Large intestine (tissue), 3 donors: ENCODE measurements at regions not wholly inside any gene's neighbourhood (a gene's known extent, or its start where the extent isn't known, plus 50 kb on each side); places are given as distances from the start of the nearest gene placed in this dataset.
"Not testable (repeated sequence)": the region's sequence is repeated elsewhere in the genome, so short reads cannot be mapped to it uniquely, and the experiment has no call there.

ENCODE experiments used
- DNase-seq, 2 donors: peaks; one replicate each; pipeline versions ENCODE4 v3.0.0 to v3.0.0-alpha.2; 2013
- H3K27ac ChIP-seq: one replicate; pipeline ENCODE4 v1.5.1; 2013; ENCODE audit warnings: low read length
- H3K27me3 ChIP-seq: 2 replicates; pipeline ENCODE4 v1.6.1; 2013; ENCODE audit warnings: low read length; ENCODE audit not compliant: control insufficient read depth, insufficient read depth
- H3K36me3 ChIP-seq: 2 replicates; pipeline ENCODE4 v1.6.1; 2013; ENCODE audit warnings: low read length; ENCODE audit not compliant: control insufficient read depth, insufficient read depth
- H3K4me1 ChIP-seq: one replicate; pipeline ENCODE4 v1.6.1; 2013; ENCODE audit warnings: low read length; ENCODE audit not compliant: control insufficient read depth, insufficient read depth
- H3K4me3 ChIP-seq: one replicate; pipeline ENCODE4 v1.5.1; 2013; ENCODE audit warnings: low read length
- H3K9me3 ChIP-seq: one replicate; pipeline ENCODE4 v1.6.1; 2013; ENCODE audit warnings: mild to moderate bottlenecking, low read depth, low read length, moderate library complexity; ENCODE audit not compliant: control insufficient read depth
- WGBS: methylation state at CpG from one replicate; pipeline ENCODE4 v1.1.5; 2013; ENCODE audit warnings: low lambda C conversion rate; ENCODE audit not compliant: insufficient coverage; 5-methylcytosine and 5-hydroxymethylcytosine counted together

DNA sequence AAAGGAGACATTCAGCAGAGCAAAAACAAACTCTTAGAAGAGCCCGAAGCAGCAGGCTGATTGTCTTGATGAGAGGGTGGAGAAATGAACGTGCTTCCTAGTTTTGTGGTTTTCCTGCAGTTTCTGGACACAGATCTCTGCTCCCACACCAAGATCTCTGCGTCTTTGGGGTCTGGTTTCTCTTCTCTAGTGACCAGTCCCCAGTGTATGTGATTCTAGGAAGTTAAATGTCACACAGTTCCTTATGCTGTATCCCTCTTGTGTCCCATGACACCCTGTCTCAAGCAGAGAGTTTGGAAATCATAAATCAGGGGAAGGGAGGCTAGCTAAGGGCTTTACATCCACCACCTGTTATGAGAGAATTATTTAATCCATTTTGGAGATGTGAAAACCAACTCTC lies 55.4 kb upstream of the KLF14 start:
- Histone ChIP-seq H3K27me3 (no peaks in the 10 kb centered on the region), H3K4me3 (no peak overlapping the region), H3K36me3 (no peaks in the 10 kb centered on the region), H3K9me3 (no peaks in the 10 kb centered on the region), H3K4me1 (no peaks in the 10 kb centered on the region), H3K27ac (no peak overlapping the region)
- WGBS = no CpG with 5 or more reads among the region's 3 CpGs
- DNase-seq = no peak

DNA sequence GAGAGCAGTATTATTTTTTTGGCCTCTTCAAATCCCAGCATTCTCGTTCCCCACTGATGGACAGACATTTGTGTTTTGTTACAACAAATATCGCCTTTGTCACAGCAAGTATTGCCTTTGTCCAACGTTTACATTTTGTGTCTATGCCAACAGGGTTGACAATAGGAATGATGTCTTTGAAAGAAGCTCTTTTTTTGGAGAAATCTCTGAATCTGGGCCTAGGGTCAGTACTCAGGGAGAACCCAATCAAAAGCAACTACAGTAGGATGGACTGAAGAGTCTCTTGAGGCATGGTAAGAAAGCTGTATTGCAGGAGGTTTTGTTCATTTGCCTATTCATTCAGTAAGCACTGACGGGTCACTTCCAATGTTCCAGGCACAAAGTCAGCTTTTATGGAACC lies 57.7 kb upstream of the KLF14 start:
- no peak overlapping the region for H3K4me3 ChIP-seq
- WGBS = 83% methylated on average over 1 of the region's 4 CpGs
- no peaks in the 10 kb centered on the region for H3K36me3 ChIP-seq
- H3K27me3 ChIP-seq = no peaks in the 10 kb centered on the region
- H3K27ac ChIP-seq = no peak overlapping the region
- no peak for DNase-seq
- H3K4me1 ChIP-seq = no peaks in the 10 kb centered on the region
- H3K9me3 ChIP-seq = no peaks in the 10 kb centered on the region

DNA sequence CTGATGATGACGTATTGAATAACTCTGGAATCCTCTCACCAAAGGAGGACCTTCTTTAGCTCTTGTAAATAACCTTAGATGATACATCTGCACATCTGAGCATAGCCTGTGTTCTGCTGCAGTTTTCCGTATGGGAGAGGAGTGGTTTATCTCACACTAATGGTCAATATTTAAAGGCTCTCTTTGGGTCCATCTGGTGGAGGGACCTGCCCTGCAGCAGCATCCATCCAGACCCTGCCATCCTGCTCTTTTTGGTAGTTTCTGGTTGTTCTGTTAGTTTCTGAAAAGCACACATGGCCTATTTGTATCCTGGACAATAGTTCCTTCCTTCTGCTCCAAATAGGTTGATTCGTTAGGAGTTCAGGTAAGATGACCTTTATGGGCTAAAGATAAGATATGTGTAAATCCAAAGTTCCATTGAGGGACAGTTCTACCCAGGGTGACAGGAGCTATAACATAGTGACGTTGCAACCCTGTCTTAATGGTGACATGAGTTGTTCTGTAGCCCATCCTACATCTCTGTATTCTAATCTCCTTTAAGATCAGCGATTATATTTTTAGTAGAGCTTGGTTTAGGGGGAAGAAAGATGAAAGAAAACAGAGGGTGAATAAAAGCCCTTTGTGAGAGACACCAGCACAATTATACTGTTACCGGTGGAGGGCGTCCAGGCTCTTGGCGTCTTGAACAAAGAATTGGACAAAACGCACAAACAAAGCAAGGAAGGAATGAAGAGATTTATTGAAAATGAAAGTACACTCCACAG lies 60.0 kb upstream of the KLF14 start:
- Histone ChIP-seq H3K27ac (no peak overlapping the region), H3K27me3 (no peaks in the 10 kb centered on the region), H3K36me3 (no peaks in the 10 kb centered on the region), H3K4me1 (no peaks in the 10 kb centered on the region), H3K4me3 (no peak overlapping the region), H3K9me3 (no peaks in the 10 kb centered on the region)
- 83% methylated on average over 1 of the region's 9 CpGs for WGBS
- no peak for DNase-seq

DNA sequence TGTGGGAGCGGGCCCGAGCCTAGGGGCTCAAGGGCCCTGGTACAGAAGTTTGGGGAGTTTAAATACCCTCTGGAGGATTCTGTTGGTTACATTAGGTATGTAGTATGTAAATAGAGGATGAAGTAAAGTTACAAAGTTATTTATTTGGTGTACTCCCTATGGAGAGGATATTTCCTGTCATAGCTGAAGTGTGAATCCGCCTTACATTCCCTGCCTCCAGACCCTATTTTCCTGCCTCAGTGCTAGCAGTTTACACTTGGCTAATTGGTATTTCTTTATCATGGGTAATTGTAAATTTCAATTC lies 60.6 kb upstream of the KLF14 start:
- no peak for DNase-seq
- 100% methylated on average over 1 of the region's 3 CpGs for WGBS
- no peaks in the 10 kb centered on the region for H3K9me3 ChIP-seq
- H3K27me3 ChIP-seq = no peaks in the 10 kb centered on the region
- no peaks in the 10 kb centered on the region for H3K36me3 ChIP-seq
- H3K27ac ChIP-seq = no peak overlapping the region
- no peak overlapping the region for H3K4me3 ChIP-seq
- no peaks in the 10 kb centered on the region for H3K4me1 ChIP-seq

DNA sequence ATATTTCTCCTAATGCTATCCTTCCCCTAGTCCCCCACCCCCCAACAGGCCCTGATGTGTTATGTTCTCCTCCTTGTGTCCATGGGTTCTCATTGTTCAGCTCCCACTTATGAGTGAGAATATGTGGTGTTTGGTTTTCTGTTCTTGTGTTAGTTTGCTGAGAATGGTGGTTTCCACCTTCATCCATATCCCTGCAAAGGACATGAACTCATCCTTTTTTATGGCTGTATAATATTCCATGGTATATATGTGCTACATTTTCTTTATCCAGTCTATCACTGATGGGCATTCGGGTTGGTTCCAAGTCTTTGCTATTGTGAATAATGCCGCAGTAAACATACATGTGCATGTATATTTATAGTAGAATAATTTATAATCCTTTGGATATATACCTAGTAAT lies 62.4 kb upstream of the KLF14 start:
- H3K4me1 ChIP-seq, H3K27me3 ChIP-seq, H3K4me3 ChIP-seq, DNase-seq, H3K27ac ChIP-seq, H3K9me3 ChIP-seq, H3K36me3 ChIP-seq: not testable (repeated sequence)
- WGBS = no CpG with 5 or more reads among the region's 2 CpGs

DNA sequence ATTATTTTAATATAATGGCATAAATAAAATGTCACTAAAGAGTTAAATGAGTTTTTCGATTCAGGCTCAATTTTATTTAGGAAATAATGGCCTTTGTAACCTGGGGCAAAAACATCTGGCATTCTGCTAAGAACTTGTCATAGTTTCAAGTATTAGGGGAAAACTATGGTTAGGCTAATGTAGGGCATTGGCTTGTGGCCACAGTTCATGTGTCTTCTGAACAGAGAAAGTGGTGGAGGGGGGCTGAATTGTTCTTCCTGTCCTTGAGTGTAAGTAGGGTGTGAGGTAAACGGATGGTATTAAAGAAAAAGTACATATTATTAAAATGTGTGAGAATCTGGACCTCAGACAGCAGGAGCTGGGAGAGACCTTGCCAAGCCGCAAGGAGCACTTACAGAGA lies 69.1 kb upstream of the KLF14 start:
- no peak overlapping the region for H3K27ac ChIP-seq
- peaks cover 15% of the 10 kb centered on the region for H3K27me3 ChIP-seq
- no peak overlapping the region for H3K4me3 ChIP-seq
- H3K36me3 ChIP-seq = no peaks in the 10 kb centered on the region
- WGBS = no CpG with 5 or more reads among the region's 3 CpGs
- no peaks in the 10 kb centered on the region for H3K9me3 ChIP-seq
- H3K4me1 ChIP-seq = no peaks in the 10 kb centered on the region
- no peak for DNase-seq

DNA sequence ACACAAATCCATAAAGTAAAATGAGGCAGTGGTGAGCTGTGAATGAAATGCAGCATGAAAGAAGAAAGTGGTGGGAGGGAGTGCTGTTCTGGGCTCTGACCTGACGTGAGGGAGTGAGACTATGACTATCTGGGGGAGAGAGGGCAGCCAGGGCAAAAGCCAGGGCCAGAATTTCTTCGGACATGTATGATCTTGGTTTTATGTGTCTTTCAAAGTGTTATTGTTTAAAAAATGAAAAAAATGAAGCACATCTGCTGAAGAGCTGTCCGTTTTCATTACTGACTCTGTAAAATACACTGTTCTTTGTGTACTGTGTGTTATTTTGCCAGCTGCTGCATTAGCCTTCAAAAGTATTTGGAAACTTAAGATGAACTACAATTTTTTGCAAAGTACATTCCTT lies 70.2 kb upstream of the KLF14 start:
- Histone ChIP-seq H3K9me3 (no peaks in the 10 kb centered on the region), H3K27ac (no peak overlapping the region), H3K4me3 (no peak overlapping the region), H3K36me3 (no peaks in the 10 kb centered on the region), H3K4me1 (no peaks in the 10 kb centered on the region), H3K27me3 (peaks cover 15% of the 10 kb centered on the region)
- DNase-seq = no peak
- 40% methylated on average over 2 of the region's 3 CpGs for WGBS

DNA sequence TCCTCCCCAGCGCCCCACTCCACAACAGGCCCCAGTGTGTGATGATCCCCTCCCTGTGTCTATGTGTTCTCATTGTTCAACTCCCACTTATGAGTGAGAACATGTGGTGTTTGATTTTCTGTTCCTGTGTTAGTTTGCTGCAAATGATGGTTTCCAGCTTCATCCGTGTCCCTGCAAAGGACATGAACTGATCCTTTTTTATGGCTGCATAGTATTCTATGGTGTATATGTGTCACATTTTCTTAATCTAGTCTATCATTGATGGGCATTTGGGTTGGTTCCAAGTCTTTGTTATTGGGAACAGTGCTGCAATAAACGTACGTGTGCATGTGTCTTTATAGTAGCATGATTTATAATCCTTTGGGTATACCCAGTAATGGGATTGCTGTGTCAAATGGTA lies 78.8 kb upstream of the KLF14 start:
- H3K27me3 ChIP-seq, H3K9me3 ChIP-seq, DNase-seq, H3K36me3 ChIP-seq, H3K4me1 ChIP-seq, H3K27ac ChIP-seq, H3K4me3 ChIP-seq: not testable (repeated sequence)
- no CpG with 5 or more reads among the region's 4 CpGs for WGBS

DNA sequence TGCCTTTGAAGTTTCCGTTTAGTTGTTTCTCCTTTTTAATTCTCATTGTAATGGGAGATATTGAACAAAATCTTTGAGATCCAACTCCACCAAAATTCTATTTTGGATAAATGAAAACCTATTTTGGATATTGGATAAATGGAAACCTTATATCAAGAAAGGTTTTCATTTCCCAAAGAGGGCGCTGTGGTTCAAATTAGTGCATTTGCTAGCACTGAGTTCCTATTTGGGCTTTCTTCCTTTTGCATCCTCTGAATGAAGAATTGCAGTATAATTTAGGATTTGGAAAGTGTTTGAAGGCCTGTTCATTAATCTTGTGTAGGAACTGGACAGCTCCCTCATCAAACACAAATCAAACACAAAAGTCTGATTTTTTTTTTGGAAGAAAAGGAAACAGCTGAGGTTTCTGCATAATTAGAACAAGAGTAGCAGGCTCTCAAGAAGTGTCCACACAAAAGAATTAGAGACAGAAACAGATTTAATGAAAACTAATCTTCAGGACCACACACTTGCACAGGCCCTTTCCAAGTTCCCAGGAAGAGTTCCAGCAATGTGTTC lies 80.8 kb upstream of the KLF14 start:
- no peak for DNase-seq
- WGBS = 48% methylated on average over 2 of the region's 2 CpGs

DNA sequence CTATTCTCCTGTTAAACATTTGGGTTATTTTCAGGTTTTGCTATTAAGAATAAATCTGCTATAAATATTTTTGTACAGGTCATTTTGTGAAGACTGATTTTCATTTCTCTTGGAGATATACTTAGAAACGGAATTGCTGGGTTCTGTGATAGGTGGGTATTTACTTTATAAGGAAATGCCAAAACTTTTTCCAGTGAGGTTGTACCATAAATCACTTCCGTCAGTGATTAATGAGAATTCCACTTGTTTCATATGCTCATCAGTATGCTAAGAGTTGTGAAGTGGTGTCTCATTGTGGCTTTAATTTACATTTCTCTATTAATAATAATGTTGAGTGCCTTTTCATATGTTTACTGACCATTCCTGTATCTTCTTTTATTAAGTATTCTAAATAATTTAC lies 84.0 kb upstream of the KLF14 start:
- no peak overlapping the region for H3K27ac ChIP-seq
- no peaks in the 10 kb centered on the region for H3K4me1 ChIP-seq
- H3K4me3 ChIP-seq = no peak overlapping the region
- H3K9me3 ChIP-seq = no peaks in the 10 kb centered on the region
- H3K27me3 ChIP-seq = no peaks in the 10 kb centered on the region
- no CpG with 5 or more reads among the region's 2 CpGs for WGBS
- no peaks in the 10 kb centered on the region for H3K36me3 ChIP-seq
- no peak for DNase-seq

More for the DNA sequence above, 80.8 kb upstream of the KLF14 start:
- no peaks in the 10 kb centered on the region for H3K4me1 ChIP-seq
- no peak overlapping the region for H3K4me3 ChIP-seq
- no peak overlapping the region for H3K27ac ChIP-seq
- no peaks in the 10 kb centered on the region for H3K36me3 ChIP-seq
- no peaks in the 10 kb centered on the region for H3K9me3 ChIP-seq
- no peaks in the 10 kb centered on the region for H3K27me3 ChIP-seq

DNA sequence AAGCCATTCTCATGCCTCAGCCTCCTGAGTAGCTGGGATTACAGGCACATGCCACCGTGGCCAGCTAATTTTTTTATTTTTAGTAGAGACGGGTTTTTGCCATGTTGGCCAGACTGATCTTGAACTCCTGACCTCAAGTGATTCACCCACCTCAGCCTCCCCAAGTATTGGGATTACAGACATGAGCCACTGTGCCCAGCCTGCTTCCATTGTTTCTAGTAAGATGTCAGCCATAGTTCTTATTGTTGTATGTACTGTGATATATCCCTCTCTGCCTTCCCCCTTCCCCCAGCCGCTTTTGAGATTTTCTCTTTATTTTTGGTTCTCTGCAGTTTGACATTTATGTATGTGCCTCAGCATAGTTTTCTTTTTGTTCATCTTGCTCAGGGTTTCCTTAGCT lies 87.9 kb upstream of the KLF14 start:
- H3K27ac ChIP-seq = no peak overlapping the region
- H3K36me3 ChIP-seq = no peaks in the 10 kb centered on the region
- H3K27me3 ChIP-seq = no peaks in the 10 kb centered on the region
- H3K4me1 ChIP-seq = no peaks in the 10 kb centered on the region
- WGBS = 67% methylated on average over 1 of the region's 3 CpGs
- DNase-seq = no peak
- H3K9me3 ChIP-seq = peaks cover 3% of the 10 kb centered on the region
- H3K4me3 ChIP-seq = no peak overlapping the region
